ENCODE measurements at regions not wholly inside any gene's neighbourhood (a gene's known extent, or its start where the extent isn't known, plus 50 kb on each side); places are given as distances from the start of the nearest gene placed in this dataset.

DNA sequence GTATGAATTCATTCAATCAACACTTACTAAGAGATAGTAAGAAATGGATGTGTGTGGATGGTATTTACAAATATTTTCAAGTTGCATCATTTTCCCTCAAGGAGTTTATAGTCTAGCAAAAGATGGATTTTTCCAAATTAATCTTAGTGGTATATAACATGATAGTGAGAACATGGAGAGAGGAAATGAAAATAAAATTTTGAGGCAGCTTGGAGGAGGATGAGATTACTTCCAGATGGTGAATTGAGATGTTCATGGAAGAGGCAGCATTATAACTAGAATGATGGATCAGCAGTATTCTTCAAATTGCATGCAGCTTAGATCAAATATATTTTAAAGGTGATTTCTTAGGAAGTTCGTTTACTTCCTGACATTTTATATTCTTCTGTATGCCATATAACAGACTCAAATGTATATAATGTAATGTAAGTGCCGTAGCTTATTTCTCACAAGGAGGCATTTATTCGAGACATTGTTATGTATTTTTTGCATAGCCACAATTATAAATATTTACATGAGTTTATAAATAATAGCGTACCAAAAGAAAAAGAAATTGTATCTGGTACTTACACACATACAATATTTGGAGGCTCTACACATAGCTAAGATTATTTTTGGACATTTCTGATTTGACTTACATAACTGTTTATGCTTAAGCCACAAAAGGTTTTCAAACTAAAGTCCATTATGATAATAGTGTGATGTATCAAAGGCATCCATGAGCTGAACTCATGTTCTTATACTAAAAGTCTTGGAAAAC lies 439.4 kb downstream of the SPRY1 start:
- TF ChIP-seq, protein P1, sequence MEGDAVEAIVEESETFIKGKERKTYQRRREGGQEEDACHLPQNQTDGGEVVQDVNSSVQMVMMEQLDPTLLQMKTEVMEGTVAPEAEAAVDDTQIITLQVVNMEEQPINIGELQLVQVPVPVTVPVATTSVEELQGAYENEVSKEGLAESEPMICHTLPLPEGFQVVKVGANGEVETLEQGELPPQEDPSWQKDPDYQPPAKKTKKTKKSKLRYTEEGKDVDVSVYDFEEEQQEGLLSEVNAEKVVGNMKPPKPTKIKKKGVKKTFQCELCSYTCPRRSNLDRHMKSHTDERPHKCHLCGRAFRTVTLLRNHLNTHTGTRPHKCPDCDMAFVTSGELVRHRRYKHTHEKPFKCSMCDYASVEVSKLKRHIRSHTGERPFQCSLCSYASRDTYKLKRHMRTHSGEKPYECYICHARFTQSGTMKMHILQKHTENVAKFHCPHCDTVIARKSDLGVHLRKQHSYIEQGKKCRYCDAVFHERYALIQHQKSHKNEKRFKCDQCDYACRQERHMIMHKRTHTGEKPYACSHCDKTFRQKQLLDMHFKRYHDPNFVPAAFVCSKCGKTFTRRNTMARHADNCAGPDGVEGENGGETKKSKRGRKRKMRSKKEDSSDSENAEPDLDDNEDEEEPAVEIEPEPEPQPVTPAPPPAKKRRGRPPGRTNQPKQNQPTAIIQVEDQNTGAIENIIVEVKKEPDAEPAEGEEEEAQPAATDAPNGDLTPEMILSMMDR (IDR thresholded peaks at IDR 0.05; ENCODE audit: low read depth, low read length) = no peak
- no peak overlapping the region for H3K4me3 ChIP-seq (ENCODE audit: low read depth, low read length)

- H3K4me3 ChIP-seq (ENCODE audit: low read depth, low read length) = no peak overlapping the region
- TF ChIP-seq, protein P1 (IDR thresholded peaks at IDR 0.05; ENCODE audit: low read depth, low read length) = no peak
Measured at GRCh38 chr4:123836851-123837595, 440.4 kb downstream of the SPRY1 start.

- H3K4me3 ChIP-seq (ENCODE audit: low read depth, low read length) = no peak overlapping the region
- TF ChIP-seq, protein P1 (IDR thresholded peaks at IDR 0.05; ENCODE audit: low read depth, low read length) = no peak
Measured at GRCh38 chr4:123838474-123838873, 441.9 kb downstream of the SPRY1 start.

GRCh38 chr4:123840197-123840596 lies 443.6 kb downstream of the SPRY1 start:
- TF ChIP-seq, protein P1 (IDR thresholded peaks at IDR 0.05; ENCODE audit: low read depth, low read length) = no peak
- no peak overlapping the region for H3K4me3 ChIP-seq (ENCODE audit: low read depth, low read length)

GRCh38 chr4:123841447-123842121 lies 445.0 kb downstream of the SPRY1 start:
- H3K4me3 ChIP-seq (ENCODE audit: low read depth, low read length) = no peak overlapping the region
- TF ChIP-seq, protein P1 (IDR thresholded peaks at IDR 0.05; ENCODE audit: low read depth, low read length) = no peak

DNA sequence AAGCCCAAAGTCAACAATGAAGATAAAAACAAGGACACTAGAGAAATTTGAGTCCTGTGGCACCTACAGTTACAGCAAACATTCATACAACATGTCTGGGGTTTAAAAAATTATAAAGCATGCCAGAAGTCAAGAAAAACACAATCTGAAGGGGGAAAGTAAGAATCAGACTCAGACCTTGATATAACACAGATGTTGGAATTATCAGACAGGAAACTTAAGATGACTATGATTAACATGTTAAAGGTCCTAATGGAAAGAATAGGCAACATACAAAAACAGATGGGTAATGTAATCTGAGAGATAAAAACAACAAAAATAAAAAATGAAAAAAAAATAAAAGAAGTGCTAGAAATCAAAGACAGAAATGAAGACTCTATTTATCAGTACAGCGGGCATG lies 446.5 kb downstream of the SPRY1 start:
- TF ChIP-seq, protein P1 (IDR thresholded peaks at IDR 0.05; ENCODE audit: low read depth, low read length) = no peak
- no peak overlapping the region for H3K4me3 ChIP-seq (ENCODE audit: low read depth, low read length)
